AG09319 (cell line): ENCODE measurements at regions not wholly inside any gene's neighbourhood (a gene's known extent, or its start where the extent isn't known, plus 50 kb on each side); places are given as distances from the start of the nearest gene placed in this dataset.

Experiments
- DNase-seq: peaks from one replicate; pipeline ENCODE4 v3.0.0-alpha.2; 2010; ENCODE audit warnings: low read depth; ENCODE audit errors: extremely low read depth
- TF ChIP-seq, protein P1 (sequence below): IDR thresholded peaks from 2 replicates; pipeline ENCODE4 v1.5.1; 2011; ENCODE audit warnings: low read depth, mild to moderate bottlenecking, inconsistent platforms, low read length, moderate library complexity

DNA sequence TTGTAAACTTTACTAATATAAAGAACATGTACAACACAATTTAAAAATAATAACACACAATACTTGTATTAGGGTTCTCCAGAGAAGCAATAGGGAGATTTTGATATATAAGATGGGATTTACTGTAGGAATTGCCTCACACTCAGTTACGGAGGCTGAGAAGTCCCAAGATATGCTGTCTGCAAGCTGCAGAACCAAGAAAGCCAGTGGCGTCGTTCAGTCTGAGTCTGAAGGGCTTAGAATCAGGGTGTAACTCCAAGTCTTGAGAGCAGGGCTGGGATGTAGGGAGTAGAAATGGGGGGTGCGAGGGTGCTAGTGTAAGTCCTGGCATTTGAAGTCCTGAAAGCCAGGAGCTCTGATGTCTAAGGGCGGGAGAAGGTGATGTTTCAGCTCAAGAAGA is 206.6 kb upstream of the HES1 start:
- TF ChIP-seq, protein P1, sequence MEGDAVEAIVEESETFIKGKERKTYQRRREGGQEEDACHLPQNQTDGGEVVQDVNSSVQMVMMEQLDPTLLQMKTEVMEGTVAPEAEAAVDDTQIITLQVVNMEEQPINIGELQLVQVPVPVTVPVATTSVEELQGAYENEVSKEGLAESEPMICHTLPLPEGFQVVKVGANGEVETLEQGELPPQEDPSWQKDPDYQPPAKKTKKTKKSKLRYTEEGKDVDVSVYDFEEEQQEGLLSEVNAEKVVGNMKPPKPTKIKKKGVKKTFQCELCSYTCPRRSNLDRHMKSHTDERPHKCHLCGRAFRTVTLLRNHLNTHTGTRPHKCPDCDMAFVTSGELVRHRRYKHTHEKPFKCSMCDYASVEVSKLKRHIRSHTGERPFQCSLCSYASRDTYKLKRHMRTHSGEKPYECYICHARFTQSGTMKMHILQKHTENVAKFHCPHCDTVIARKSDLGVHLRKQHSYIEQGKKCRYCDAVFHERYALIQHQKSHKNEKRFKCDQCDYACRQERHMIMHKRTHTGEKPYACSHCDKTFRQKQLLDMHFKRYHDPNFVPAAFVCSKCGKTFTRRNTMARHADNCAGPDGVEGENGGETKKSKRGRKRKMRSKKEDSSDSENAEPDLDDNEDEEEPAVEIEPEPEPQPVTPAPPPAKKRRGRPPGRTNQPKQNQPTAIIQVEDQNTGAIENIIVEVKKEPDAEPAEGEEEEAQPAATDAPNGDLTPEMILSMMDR, result no peak
- no peak for DNase-seq

DNA sequence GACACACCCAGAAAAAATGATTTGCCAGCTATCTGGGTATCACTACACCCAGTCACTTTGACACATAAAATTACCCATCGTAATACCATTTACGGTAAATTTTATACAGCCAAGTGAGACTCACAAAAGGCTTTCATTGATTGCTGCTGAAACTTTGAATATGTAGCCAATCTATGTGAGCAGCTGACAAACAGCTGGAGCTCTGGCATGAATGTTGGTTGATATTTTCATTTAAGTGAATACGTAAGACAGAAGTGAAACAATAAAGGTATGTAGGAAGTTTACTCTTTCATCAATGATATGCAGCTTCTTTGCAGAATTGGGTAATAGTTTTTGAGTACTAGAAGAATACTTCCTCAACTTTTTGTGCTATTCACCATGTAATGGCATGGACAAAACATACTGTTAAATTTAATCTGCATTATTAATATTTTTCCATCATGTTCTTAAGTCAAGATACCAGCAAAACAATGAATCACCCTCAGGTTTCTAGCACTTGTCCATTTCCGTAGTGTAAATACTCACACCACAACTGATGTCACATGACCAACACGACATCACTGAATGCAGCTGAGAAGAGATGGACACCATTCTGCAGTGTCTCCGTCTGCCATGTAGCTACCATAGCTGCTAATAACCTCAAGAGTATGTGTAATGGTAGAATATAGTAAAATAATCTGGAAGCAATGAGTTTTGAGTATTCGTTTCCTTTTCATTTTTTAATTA is 205.9 kb upstream of the HES1 start:
- TF ChIP-seq, protein P1, result no peak
- DNase-seq, result no peak

DNA sequence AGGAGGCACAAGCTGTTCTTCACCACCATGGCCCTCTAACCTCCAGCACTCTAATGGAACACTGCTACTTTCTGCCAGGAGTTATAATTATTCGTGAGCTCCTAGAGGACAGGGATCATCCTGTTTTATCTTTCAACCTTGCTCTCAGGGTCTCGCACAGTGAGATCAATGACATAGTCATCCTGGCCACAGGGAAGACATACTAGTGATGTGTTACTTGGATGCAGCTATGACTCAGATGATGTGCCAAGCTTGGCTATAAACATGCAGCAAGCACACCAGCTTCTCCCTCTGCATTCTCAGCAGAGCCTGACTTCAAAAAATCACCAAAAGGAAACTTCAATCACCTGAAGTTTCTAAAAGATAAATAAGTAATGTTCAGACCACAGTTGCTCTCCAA is 203.8 kb upstream of the HES1 start:
- TF ChIP-seq, protein P1, result no peak
- DNase-seq, result no peak

DNA sequence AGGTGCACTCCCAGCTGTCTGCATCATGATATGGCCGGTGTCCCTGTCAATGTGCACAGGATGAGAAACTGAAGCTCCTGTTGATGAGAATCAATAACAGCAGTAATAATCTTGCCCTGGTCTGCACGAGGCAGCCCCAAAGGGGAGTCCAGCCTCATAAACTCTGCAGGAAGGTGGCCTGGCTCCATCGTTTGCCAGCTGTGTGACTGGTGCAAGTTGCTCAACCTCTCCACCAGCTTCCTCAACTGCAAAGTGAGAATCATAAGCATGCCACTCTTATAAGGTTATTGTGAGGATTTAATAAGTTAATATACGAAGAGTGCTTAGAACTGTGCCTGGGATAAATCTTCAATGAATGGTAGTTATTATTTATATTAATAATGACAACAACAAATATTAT is 203.4 kb upstream of the HES1 start:
- DNase-seq, result no peak
- TF ChIP-seq, protein P1, result no peak

DNA sequence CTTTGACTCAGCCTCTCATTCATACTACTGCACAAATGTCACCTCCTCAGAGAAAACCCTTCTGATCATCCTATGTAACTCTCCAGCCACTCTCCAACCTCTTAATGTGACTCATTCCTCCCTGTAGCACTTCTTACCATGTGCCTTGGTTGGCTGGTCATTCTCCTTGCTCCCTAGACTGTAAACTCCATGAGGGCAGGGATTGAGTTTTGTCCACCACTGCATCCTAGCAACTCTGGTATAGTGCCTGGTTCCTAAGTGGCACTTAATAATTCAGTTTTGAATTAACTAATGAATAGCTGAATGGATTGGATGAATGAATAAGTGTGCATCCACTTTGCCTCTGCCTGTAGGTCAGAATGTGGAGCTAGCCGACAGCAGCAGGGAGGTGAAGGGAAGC is 202.5 kb upstream of the HES1 start:
- TF ChIP-seq, protein P1, result no peak
- DNase-seq, result no peak

DNA sequence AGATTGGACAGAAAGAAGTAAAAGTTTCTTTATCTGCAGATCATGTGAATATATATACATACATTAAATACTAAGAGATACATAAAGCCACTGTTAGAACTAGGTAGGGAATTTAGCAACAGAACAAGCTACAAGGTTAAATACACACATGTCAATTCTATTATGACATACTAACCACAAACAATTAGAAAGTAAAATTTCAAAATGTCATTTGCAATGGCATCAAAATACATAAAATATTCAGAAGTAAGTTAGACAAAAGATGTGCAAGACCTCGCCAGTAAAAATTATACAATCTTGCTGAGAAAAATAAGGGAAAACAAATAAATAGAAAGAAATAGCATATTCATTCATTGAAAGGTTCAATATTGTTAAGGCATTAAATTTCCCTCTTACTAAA is 200.0 kb upstream of the HES1 start:
- TF ChIP-seq, protein P1, result no peak
- no peak for DNase-seq

DNA sequence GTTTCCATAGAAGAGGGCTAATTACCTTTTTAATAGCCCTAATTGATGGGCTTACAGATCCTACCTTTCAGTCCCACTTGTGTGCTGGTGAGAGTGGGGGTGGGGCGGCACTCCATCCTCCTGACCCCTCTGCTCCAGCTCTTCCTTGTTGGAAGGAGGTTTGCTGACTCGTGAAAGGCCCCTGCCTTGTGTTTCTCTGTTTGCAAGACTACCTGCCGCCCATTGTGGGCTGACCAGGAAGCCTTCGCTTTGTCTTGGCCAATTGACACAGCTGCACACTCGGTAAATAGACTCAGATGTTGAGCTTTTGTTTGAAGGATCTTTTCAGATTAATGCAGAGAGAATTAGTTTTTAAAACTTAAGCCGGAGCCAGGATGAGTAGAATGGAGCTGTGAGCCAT is 197.3 kb upstream of the HES1 start:
- TF ChIP-seq, protein P1, result no peak

More for the DNA sequence above, 197.3 kb upstream of the HES1 start:
- no peak for DNase-seq
